Sigmoid colon (tissue), 6 donors: ENCODE measurements at regions not wholly inside any gene's neighbourhood (a gene's known extent, or its start where the extent isn't known, plus 50 kb on each side); places are given as distances from the start of the nearest gene placed in this dataset.

ENCODE experiments used
- DNase-seq: peaks from one replicate; pipeline ENCODE4 v3.0.0-alpha.2; 2019
- H3K27ac ChIP-seq, 4 donors: fragments of 200-600 bp; sonication (generic); one replicate each; pipeline ENCODE4 v1.5.1; 2016 to 2019; ENCODE audit warnings: mild to moderate bottlenecking in 1 of 4
- H3K27me3 ChIP-seq, 3 donors: fragments of 200-600 bp; sonication (generic); one replicate each; pipeline ENCODE4 v1.5.1; 2019; ENCODE audit warnings: mild to moderate bottlenecking in 1 of 3
- H3K36me3 ChIP-seq, 4 donors: fragments of 200-600 bp; sonication (generic); one replicate each; pipeline ENCODE4 v1.5.1; 2016 to 2019
- H3K4me1 ChIP-seq, 4 donors: fragments of 200-600 bp; sonication (generic); one replicate each; pipeline ENCODE4 v1.5.1; 2017 to 2019
- H3K4me3 ChIP-seq, 4 donors: fragments of 200-600 bp; sonication (generic); one replicate each; pipeline ENCODE4 v1.5.1; 2017 to 2019; ENCODE audit warnings: mild to moderate bottlenecking in 2 of 4, moderate library complexity in 1 of 4
- H3K9me3 ChIP-seq, 4 donors: fragments of 200-600 bp in 3 of 4; sonication (generic) in 3 of 4; one replicate each; pipeline versions ENCODE4 v1.5.1 to v1.6.1; 2013 to 2019
- EP300 ChIP-seq, 4 donors: sonication (generic); formaldehyde crosslinking; IDR thresholded peaks; one replicate each; pipeline ENCODE4 v1.6.1; 2017; ENCODE audit warnings: antibody characterized with exemption in 4 of 4
- POLR2A ChIP-seq, 2 donors: fragments of 450-650 bp; IDR thresholded peaks; one replicate each; pipeline ENCODE4 v1.6.1; 2016; ENCODE audit warnings: antibody characterized with exemption in 2 of 2, mild to moderate bottlenecking in 2 of 2, moderate library complexity in 2 of 2
- POLR2AphosphoS5 ChIP-seq, 4 donors: sonication (generic); formaldehyde crosslinking; IDR thresholded peaks; one replicate each; pipeline ENCODE4 v1.6.1; 2017; ENCODE audit warnings: antibody characterized with exemption in 4 of 4
- WGBS, 2 donors: extraction: QIAGEN DNeasy Blood & Tissue Kit; methylation state at CpG; one replicate each; pipeline ENCODE4 v1.1.7; 2013; 5-methylcytosine and 5-hydroxymethylcytosine counted together
- intact Hi-C: fragments of 100-400 bp; cut with DNase I; formaldehyde crosslinking; loops from one replicate; pipeline ENCODE4 v1.15.1; 2023
- TF ChIP-seq, protein P1 (sequence below), 4 experiments: fragments of 450-650 bp in 3 of 4; fragments of 200-600 bp in 1 of 4; IDR thresholded peaks; one replicate each; pipeline ENCODE4 v1.5.1; 2016 to 2019; ENCODE audit warnings: antibody characterized with exemption in 4 of 4, mild to moderate bottlenecking in 3 of 4, moderate library complexity in 2 of 4
- donor health status: healthy with polysubstance abuse.
- donor health status: healthy.

DNA sequence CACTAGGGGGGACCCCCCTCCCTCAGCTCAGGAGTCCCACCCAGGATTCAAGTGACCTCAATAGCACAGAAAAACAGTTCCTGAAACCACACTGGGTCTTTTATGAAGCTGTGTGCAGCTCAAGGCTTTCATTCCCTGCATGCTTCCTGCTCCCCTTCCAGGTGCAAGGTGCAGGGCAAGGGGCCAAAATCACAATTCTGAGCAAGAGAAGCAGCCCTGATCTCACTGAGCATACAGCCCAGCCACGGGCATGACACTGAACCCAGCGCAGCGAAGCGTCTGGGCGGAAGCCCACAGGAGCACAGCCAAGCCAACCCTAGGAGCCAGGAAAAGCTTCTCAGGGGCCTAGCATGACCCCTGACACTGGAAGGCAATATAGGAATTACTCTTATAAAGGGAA lies 62.9 kb downstream of the IRX2 start:
- Histone ChIP-seq H3K27ac (no peak overlapping the region), H3K4me1 (no peaks in the 10 kb centered on the region), H3K36me3 (no peaks in the 10 kb centered on the region), H3K4me3 (no peak overlapping the region), H3K9me3 (no peaks in the 10 kb centered on the region), H3K27me3 (peaks cover 0 to 7% (median 0%) of the 10 kb centered on the region in 3 donors)
- peak; percentile 22 for DNase-seq
- WGBS, 2 donors: 83 to 89% methylated on average over 5 of the region's 5 CpGs
- intact Hi-C loops: no loop called here
- TF ChIP-seq EP300 (IDR thresholded peaks at IDR 0.05): no peak
- no peak for TF ChIP-seq POLR2AphosphoS5 (IDR thresholded peaks at IDR 0.05)
- no peak for TF ChIP-seq POLR2A (IDR thresholded peaks at IDR 0.05)
- TF ChIP-seq, protein P1, sequence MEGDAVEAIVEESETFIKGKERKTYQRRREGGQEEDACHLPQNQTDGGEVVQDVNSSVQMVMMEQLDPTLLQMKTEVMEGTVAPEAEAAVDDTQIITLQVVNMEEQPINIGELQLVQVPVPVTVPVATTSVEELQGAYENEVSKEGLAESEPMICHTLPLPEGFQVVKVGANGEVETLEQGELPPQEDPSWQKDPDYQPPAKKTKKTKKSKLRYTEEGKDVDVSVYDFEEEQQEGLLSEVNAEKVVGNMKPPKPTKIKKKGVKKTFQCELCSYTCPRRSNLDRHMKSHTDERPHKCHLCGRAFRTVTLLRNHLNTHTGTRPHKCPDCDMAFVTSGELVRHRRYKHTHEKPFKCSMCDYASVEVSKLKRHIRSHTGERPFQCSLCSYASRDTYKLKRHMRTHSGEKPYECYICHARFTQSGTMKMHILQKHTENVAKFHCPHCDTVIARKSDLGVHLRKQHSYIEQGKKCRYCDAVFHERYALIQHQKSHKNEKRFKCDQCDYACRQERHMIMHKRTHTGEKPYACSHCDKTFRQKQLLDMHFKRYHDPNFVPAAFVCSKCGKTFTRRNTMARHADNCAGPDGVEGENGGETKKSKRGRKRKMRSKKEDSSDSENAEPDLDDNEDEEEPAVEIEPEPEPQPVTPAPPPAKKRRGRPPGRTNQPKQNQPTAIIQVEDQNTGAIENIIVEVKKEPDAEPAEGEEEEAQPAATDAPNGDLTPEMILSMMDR (IDR thresholded peaks at IDR 0.05): no peak

DNA sequence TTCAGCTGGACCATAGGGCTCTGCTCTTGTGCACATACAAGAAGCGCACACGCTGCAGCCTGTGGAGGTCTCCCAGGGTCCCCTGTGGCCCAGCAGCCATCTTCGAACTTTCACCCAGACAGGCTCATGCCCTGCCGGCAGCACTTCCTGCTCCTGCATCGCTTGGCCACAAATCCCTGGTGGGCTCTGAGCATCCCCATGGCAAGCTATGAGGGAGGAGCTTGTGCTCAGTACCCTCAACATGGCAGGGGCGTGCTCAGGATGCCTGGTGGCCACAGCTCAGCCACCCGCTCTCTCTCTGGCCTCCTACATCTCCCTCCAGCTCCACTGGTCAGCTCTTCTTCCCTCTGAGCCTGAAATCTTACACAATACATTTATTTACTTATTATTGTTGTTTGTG lies 63.7 kb downstream of the IRX2 start:
- 77 to 79% methylated on average over 7 of the region's 7 CpGs for WGBS, 2 donors
- peak; percentile 40 for DNase-seq
- no peaks in the 10 kb centered on the region for H3K36me3 ChIP-seq
- no peak overlapping the region for H3K27ac ChIP-seq
- TF ChIP-seq POLR2A (IDR thresholded peaks at IDR 0.05) (no peak), POLR2AphosphoS5 (IDR thresholded peaks at IDR 0.05) (no peak), EP300 (IDR thresholded peaks at IDR 0.05) (no peak)
- TF ChIP-seq, protein P1 (IDR thresholded peaks at IDR 0.05): no peak
- no peaks in the 10 kb centered on the region for H3K4me1 ChIP-seq
- no peaks in the 10 kb centered on the region for H3K9me3 ChIP-seq
- intact Hi-C loops: no loop called here
- H3K4me3 ChIP-seq: no peak overlapping the region
- peaks cover 0 to 8% (median 0%) of the 10 kb centered on the region in 3 donors for H3K27me3 ChIP-seq

DNA sequence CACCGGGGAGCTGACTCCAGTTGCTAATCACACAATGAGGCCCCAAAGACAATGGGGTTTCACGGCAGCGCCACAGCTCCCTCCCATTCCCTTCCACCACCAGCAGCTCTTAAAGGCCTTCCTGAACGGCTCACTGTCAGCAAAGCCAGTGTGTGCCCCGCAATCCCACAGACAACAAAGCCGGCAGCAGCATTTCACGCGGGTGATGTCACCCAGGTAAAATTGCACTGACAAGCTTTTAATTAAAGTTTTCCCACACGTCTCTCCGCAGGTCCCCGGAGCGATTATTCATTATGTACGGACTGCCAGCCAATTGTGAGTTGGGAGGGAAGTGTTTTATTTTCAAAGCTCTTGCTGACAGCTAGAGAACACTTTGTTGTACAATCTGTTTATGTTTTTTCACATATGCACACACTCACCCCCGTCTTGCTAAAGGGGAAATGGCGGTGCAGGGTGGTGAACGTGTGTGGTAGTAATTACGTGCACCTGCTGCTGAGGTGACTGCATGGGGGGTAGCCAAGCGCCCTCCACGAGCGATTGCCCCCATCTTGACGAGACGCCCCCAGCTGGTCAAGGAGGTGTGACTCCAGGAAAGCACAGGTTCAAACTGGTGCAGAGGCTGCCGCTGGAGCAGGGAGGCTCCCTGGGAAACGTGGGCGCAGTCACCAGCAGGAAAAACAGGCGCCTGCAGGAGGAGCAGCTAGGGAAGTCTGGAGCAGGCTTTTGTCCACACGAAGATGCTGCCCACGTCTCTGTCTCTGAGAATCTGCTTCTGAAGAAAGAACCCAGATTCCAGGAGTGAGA lies 65.0 kb downstream of the IRX2 start:
- DNase-seq: no peak
- TF ChIP-seq POLR2AphosphoS5 (IDR thresholded peaks at IDR 0.05) (no peak), POLR2A (IDR thresholded peaks at IDR 0.05) (no peak), EP300 (IDR thresholded peaks at IDR 0.05) (no peak)
- TF ChIP-seq, protein P1 (IDR thresholded peaks at IDR 0.05): no peak
- Histone ChIP-seq H3K9me3 (no peaks in the 10 kb centered on the region), H3K27me3 (peaks cover 0 to 8% (median 0%) of the 10 kb centered on the region in 3 donors), H3K36me3 (no peaks in the 10 kb centered on the region), H3K27ac (no peak overlapping the region), H3K4me1 (no peaks in the 10 kb centered on the region), H3K4me3 (no peak overlapping the region)
- WGBS, 2 donors: 57 to 61% methylated on average over 28 of the region's 28 CpGs
- intact Hi-C loops: no loop called here

DNA sequence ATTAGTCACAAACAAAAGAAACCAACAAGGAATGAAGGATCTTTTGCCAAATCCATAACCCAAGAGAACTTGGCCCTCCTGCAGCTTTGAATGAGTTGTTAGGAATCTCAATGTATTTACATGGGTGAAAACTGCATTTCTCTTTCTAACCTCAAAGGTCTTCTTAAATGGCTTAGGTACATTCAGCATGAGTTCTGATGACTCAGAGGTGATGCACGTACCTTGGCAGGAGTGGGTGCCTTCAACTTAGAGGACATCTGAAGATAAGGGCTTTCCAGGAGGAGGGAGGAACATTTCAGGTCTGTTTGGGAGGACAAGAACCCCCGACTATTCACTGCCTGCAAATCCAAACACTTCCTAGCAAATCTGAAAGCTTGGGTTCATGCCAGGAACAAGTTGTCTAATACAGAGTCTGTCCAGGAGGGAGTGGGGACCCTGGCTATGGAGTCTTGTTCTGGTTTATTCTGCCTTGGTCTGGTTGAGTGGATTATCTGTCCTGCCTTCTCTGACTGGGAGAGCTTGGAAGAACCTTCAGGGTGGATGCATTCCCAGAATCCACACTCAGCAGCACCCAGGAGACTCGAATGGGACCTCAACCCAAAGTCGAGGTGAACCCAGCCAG lies 65.7 kb downstream of the IRX2 start:
- DNase-seq: no peak
- WGBS, 2 donors: 44 to 61% methylated on average over 4 of the region's 4 CpGs
- H3K27me3 ChIP-seq: peaks cover 0 to 8% (median 0%) of the 10 kb centered on the region in 3 donors
- TF ChIP-seq, protein P1 (IDR thresholded peaks at IDR 0.05): no peak
- TF ChIP-seq POLR2A (IDR thresholded peaks at IDR 0.05): no peak
- no peak for TF ChIP-seq EP300 (IDR thresholded peaks at IDR 0.05)
- TF ChIP-seq POLR2AphosphoS5 (IDR thresholded peaks at IDR 0.05): no peak
- intact Hi-C loops: no loop called here
- H3K4me3 ChIP-seq: no peak overlapping the region
- H3K9me3 ChIP-seq: no peaks in the 10 kb centered on the region
- no peaks in the 10 kb centered on the region for H3K36me3 ChIP-seq
- H3K27ac ChIP-seq: no peak overlapping the region
- no peaks in the 10 kb centered on the region for H3K4me1 ChIP-seq
